IPS-18c (cell line): ENCODE measurements at regions not wholly inside any gene's neighbourhood (a gene's known extent, or its start where the extent isn't known, plus 50 kb on each side); places are given as distances from the start of the nearest gene placed in this dataset.
"Not testable (repeated sequence)": the region's sequence is repeated elsewhere in the genome, so short reads cannot be mapped to it uniquely, and the experiment has no call there.

Experiments
- H3K4me3 ChIP-seq: 2 replicates; pipeline ENCODE4 v1.7.0; 2013; ENCODE audit warnings: low read depth, mild to moderate bottlenecking, low read length, moderate library complexity; ENCODE audit not compliant: insufficient read depth
- H3K9me3 ChIP-seq: one replicate; pipeline ENCODE4 v1.6.1; 2013; ENCODE audit warnings: mild to moderate bottlenecking, low read length, moderate library complexity; ENCODE audit not compliant: control insufficient read depth, insufficient read depth

GRCh38 chr19:29154163-29154562 lies 58.8 kb downstream of the UQCRFS1 start:
- Histone ChIP-seq H3K9me3 (peaks cover 2% of the 10 kb centered on the region), H3K4me3 (no peak overlapping the region)

GRCh38 chr19:29145756-29146155 lies 67.2 kb downstream of the UQCRFS1 start:
- Histone ChIP-seq H3K4me3 (no peak overlapping the region), H3K9me3 (no peaks in the 10 kb centered on the region)

GRCh38 chr19:29143183-29143582 lies 69.8 kb downstream of the UQCRFS1 start:
- Histone ChIP-seq H3K4me3 (no peak overlapping the region), H3K9me3 (peaks cover 4% of the 10 kb centered on the region)

GRCh38 chr19:29139227-29139626 lies 73.7 kb downstream of the UQCRFS1 start:
- H3K9me3 ChIP-seq, result peaks cover 4% of the 10 kb centered on the region
- H3K4me3 ChIP-seq, result no peak overlapping the region

- H3K9me3 ChIP-seq, result not testable (repeated sequence)
Measured at GRCh38 chr19:29138206-29138605, 74.7 kb downstream of the UQCRFS1 start.

GRCh38 chr19:29131456-29131855 lies 81.5 kb downstream of the UQCRFS1 start:
- Histone ChIP-seq H3K9me3 (peaks cover 8% of the 10 kb centered on the region), H3K4me3 (no peak overlapping the region)

More at GRCh38 chr19:29138206-29138605, 74.7 kb downstream of the UQCRFS1 start:
- not testable (repeated sequence) for H3K4me3 ChIP-seq

- H3K9me3 ChIP-seq, result peaks cover 16% of the 10 kb centered on the region
- no peak overlapping the region for H3K4me3 ChIP-seq
Measured at GRCh38 chr19:29129148-29129547, 83.8 kb downstream of the UQCRFS1 start.

- peaks cover 16% of the 10 kb centered on the region for H3K9me3 ChIP-seq
Measured at GRCh38 chr19:29128203-29128602, 84.7 kb downstream of the UQCRFS1 start.

GRCh38 chr19:29122185-29122584 lies 90.8 kb downstream of the UQCRFS1 start:
- Histone ChIP-seq H3K9me3 (peaks cover 7% of the 10 kb centered on the region), H3K4me3 (no peak overlapping the region)

More at GRCh38 chr19:29128203-29128602, 84.7 kb downstream of the UQCRFS1 start:
- H3K4me3 ChIP-seq, result no peak overlapping the region; the same call in 1 of the 2 replicates

GRCh38 chr19:29121684-29122083 lies 91.3 kb downstream of the UQCRFS1 start:
- Histone ChIP-seq H3K9me3 (peaks cover 7% of the 10 kb centered on the region), H3K4me3 (no peak overlapping the region)

GRCh38 chr19:29120466-29120865 lies 92.5 kb downstream of the UQCRFS1 start:
- H3K9me3 ChIP-seq, result peaks cover 7% of the 10 kb centered on the region
- H3K4me3 ChIP-seq, result no peak overlapping the region

- no peak overlapping the region for H3K4me3 ChIP-seq
- peaks cover 4% of the 10 kb centered on the region for H3K9me3 ChIP-seq
Measured at GRCh38 chr19:29119590-29119989, 93.4 kb downstream of the UQCRFS1 start.

GRCh38 chr19:29118389-29118788 lies 94.6 kb downstream of the UQCRFS1 start:
- H3K4me3 ChIP-seq, result no peak overlapping the region
- no peaks in the 10 kb centered on the region for H3K9me3 ChIP-seq

GRCh38 chr19:29117926-29118325 lies 95.0 kb downstream of the UQCRFS1 start:
- Histone ChIP-seq H3K9me3 (no peaks in the 10 kb centered on the region), H3K4me3 (no peak overlapping the region)

GRCh38 chr19:29115181-29115580 lies 97.8 kb downstream of the UQCRFS1 start:
- Histone ChIP-seq H3K4me3 (no peak overlapping the region), H3K9me3 (no peaks in the 10 kb centered on the region)

GRCh38 chr19:29113838-29114237 lies 99.1 kb downstream of the UQCRFS1 start:
- Histone ChIP-seq H3K4me3 (no peak overlapping the region), H3K9me3 (no peaks in the 10 kb centered on the region)

GRCh38 chr19:29111576-29111975 lies 101.4 kb downstream of the UQCRFS1 start:
- H3K9me3 ChIP-seq, result no peaks in the 10 kb centered on the region
- no peak overlapping the region for H3K4me3 ChIP-seq

GRCh38 chr19:29107831-29108230 lies 105.1 kb downstream of the UQCRFS1 start:
- no peaks in the 10 kb centered on the region for H3K9me3 ChIP-seq
- H3K4me3 ChIP-seq, result no peak overlapping the region

- H3K4me3 ChIP-seq, result no peak overlapping the region
- no peaks in the 10 kb centered on the region for H3K9me3 ChIP-seq
Measured at GRCh38 chr19:29106346-29106885, 106.5 kb downstream of the UQCRFS1 start.
